OCI-LY1 (cell line): ENCODE measurements at regions not wholly inside any gene's neighbourhood (a gene's known extent, or its start where the extent isn't known, plus 50 kb on each side); places are given as distances from the start of the nearest gene placed in this dataset.
"Not testable (repeated sequence)": the region's sequence is repeated elsewhere in the genome, so short reads cannot be mapped to it uniquely, and the experiment has no call there.

Source experiments
- H2AFZ ChIP-seq: fragments of 200-600 bp; sonication (generic), shearing (Covaris generic); 2 replicates; pipeline ENCODE4 v1.6.0; 2014; ENCODE audit warnings: antibody characterized with exemption, mild to moderate bottlenecking, low read length
- H3F3A ChIP-seq: fragments of 200-600 bp; sonication (generic), shearing (Covaris generic); 2 replicates; pipeline ENCODE4 v1.6.0; 2014; ENCODE audit warnings: mild to moderate bottlenecking, antibody characterized with exemption, low read length, moderate library complexity; ENCODE audit not compliant: insufficient read depth
- H3K27ac ChIP-seq: fragments of 200-600 bp; sonication (generic); 2 replicates; pipeline ENCODE4 v1.5.1; 2014; ENCODE audit warnings: low read length, mixed run types, mild to moderate bottlenecking, low read depth; ENCODE audit not compliant: poor library complexity, severe bottlenecking
- H3K27me3 ChIP-seq: fragments of 200-600 bp; sonication (generic); 2 replicates; pipeline ENCODE4 v1.6.0; 2014; ENCODE audit warnings: antibody characterized with exemption, mild to moderate bottlenecking, low read length, moderate library complexity; ENCODE audit not compliant: insufficient read depth
- H3K36me3 ChIP-seq: fragments of 200-600 bp; sonication (generic); 2 replicates; pipeline ENCODE4 v1.6.1; 2014; ENCODE audit warnings: mild to moderate bottlenecking, antibody characterized with exemption, low read length, moderate library complexity, mixed read lengths; ENCODE audit not compliant: insufficient read depth
- H3K4me1 ChIP-seq: fragments of 200-600 bp; sonication (generic); 2 replicates; pipeline ENCODE4 v1.5.1; 2014; ENCODE audit warnings: mild to moderate bottlenecking, low read length, moderate library complexity; ENCODE audit not compliant: insufficient read depth, severe bottlenecking
- H3K4me2 ChIP-seq: fragments of 200-600 bp; sonication (generic), shearing (Covaris generic); 2 replicates; pipeline ENCODE4 v1.6.1; 2014; ENCODE audit warnings: low read length
- H3K4me3 ChIP-seq: fragments of 200-600 bp; sonication (generic); 2 replicates; pipeline ENCODE4 v1.5.1; 2014; ENCODE audit warnings: low read length, low read depth, mild to moderate bottlenecking, mixed read lengths; ENCODE audit not compliant: poor library complexity, severe bottlenecking
- H3K79me2 ChIP-seq: fragments of 200-600 bp; shearing (Covaris generic); 2 replicates; pipeline ENCODE4 v1.6.1; 2016; ENCODE audit warnings: mixed run types, low read length, mixed read lengths; ENCODE audit not compliant: insufficient read depth
- H3K9ac ChIP-seq: fragments of 200-600 bp; sonication (generic), shearing (Covaris generic); 2 replicates; pipeline ENCODE4 v1.6.1; 2014; ENCODE audit warnings: mild to moderate bottlenecking, low read length, mixed read lengths
- H3K9me2 ChIP-seq: fragments of 200-600 bp; sonication (generic), shearing (Covaris generic); 2 replicates; pipeline ENCODE4 v1.6.1; 2014; ENCODE audit warnings: low read depth, mild to moderate bottlenecking, low read length, mixed read lengths
- H3K9me3 ChIP-seq: fragments of 200-600 bp; shearing (Covaris generic); 2 replicates; pipeline ENCODE4 v1.6.1; 2014; ENCODE audit warnings: low read length, mixed read lengths
- H4K20me1 ChIP-seq: fragments of 200-600 bp; sonication (generic), shearing (Covaris generic); 2 replicates; pipeline ENCODE4 v1.6.0; 2016; ENCODE audit warnings: mild to moderate bottlenecking, low read length; ENCODE audit not compliant: insufficient read depth
- EZH2 ChIP-seq: fragments of 200-600 bp; sonication (generic), shearing (Covaris generic); IDR thresholded peaks from 2 replicates; pipeline ENCODE4 v1.8.0; 2017; ENCODE audit warnings: borderline replicate concordance, mixed run types, mild to moderate bottlenecking, antibody characterized with exemption, low read length, moderate library complexity, mixed read lengths
- TF ChIP-seq, protein P1 (sequence below): fragments of 200-600 bp; sonication (generic), shearing (Covaris generic); IDR thresholded peaks from 2 replicates; pipeline ENCODE4 v1.5.1; 2017; ENCODE audit warnings: mild to moderate bottlenecking, antibody characterized with exemption, low read length, moderate library complexity, mixed read lengths

DNA sequence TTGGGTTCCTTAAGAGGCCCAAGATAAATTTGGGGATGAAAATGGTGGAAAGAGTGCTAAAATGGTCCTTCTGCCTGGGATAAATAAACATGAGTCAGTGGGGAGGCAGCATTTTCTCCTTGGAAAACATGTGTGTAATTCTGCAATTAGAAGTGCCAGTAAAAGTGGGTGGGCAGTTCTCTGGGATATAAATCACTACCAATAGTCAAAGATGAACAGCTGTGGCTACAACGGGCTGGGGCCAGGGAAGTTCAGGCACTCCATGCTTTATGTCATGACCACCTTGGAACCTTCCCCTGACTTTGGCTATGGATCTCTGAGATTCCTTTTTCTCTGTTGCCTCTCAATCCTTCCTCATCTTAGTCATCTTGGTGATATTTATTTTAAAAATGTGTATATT is 56.5 kb upstream of the CYRIA start:
- Histone ChIP-seq H3K4me2 (no peak overlapping the region), H3K36me3 (no peaks in the 10 kb centered on the region), H3K27me3 (no peaks in the 10 kb centered on the region), H3K9ac (no peak overlapping the region), H2AFZ (no peak overlapping the region), H3F3A (no peaks in the 10 kb centered on the region), H3K9me3 (no peaks in the 10 kb centered on the region), H3K79me2 (no peaks in the 10 kb centered on the region), H3K27ac (no peak overlapping the region), H3K4me1 (peaks cover 26% of the 10 kb centered on the region), H3K4me3 (no peak overlapping the region), H3K9me2 (no peaks in the 10 kb centered on the region), H4K20me1 (no peaks in the 10 kb centered on the region)
- TF ChIP-seq EZH2 = no peak
- TF ChIP-seq, protein P1, sequence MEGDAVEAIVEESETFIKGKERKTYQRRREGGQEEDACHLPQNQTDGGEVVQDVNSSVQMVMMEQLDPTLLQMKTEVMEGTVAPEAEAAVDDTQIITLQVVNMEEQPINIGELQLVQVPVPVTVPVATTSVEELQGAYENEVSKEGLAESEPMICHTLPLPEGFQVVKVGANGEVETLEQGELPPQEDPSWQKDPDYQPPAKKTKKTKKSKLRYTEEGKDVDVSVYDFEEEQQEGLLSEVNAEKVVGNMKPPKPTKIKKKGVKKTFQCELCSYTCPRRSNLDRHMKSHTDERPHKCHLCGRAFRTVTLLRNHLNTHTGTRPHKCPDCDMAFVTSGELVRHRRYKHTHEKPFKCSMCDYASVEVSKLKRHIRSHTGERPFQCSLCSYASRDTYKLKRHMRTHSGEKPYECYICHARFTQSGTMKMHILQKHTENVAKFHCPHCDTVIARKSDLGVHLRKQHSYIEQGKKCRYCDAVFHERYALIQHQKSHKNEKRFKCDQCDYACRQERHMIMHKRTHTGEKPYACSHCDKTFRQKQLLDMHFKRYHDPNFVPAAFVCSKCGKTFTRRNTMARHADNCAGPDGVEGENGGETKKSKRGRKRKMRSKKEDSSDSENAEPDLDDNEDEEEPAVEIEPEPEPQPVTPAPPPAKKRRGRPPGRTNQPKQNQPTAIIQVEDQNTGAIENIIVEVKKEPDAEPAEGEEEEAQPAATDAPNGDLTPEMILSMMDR = no peak

- not testable (repeated sequence) for H3K9me2 ChIP-seq, H3K36me3 ChIP-seq, H3F3A ChIP-seq, H4K20me1 ChIP-seq, H2AFZ ChIP-seq, H3K9ac ChIP-seq, H3K4me2 ChIP-seq, H3K27ac ChIP-seq, H3K4me3 ChIP-seq, H3K9me3 ChIP-seq, H3K27me3 ChIP-seq, H3K79me2 ChIP-seq
- H3K4me1 ChIP-seq = peaks cover 26% of the 10 kb centered on the region
These were observed 55.9 kb upstream of the CYRIA start for GRCh38 chr2:16721529-16721928.

DNA sequence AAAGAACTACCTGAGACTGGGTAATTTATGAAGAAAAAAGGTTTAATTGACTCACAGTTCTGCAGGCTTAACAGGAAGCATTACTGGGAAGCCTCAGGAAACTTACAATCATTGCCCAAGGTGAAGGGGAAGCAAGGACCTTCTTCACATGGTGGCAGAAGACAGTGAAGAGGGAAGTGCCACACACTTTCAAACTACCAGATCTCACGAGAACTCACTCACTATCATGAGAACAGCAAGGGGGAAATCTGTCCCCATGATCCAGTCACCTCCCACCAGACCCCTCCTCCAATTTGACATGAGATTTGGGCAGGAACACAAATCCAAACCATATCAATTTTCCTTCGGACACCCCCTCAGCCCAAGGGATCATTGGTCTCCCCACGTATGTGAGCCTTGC is 55.1 kb upstream of the CYRIA start:
- not testable (repeated sequence) for H4K20me1 ChIP-seq, H3K27ac ChIP-seq, H3K79me2 ChIP-seq, H3F3A ChIP-seq, H3K4me2 ChIP-seq, H3K27me3 ChIP-seq, H3K9me3 ChIP-seq, H3K9ac ChIP-seq, H2AFZ ChIP-seq, H3K36me3 ChIP-seq, H3K9me2 ChIP-seq, H3K4me3 ChIP-seq
- H3K4me1 ChIP-seq = peaks cover 26% of the 10 kb centered on the region

DNA sequence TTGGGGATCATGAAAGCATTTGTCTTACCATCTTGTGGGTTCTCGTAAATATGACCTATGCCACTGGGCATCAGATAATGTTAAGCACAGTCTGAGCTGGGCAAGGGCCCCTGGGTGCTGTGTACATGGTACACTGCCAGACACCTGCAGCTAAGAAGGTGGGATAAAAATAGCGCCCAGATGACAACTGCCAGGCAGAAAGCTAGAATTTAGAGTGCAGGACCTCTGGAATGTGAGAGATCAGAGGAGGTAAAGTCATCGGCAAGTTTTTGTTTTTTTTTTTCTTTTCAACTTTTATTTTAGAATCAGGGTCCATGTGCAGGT is 53.8 kb upstream of the CYRIA start:
- Histone ChIP-seq H3K4me1 (peaks cover 29% of the 10 kb centered on the region), H4K20me1 (no peaks in the 10 kb centered on the region), H3K4me3 (no peak overlapping the region), H2AFZ (no peak overlapping the region), H3K9ac (no peak overlapping the region), H3K27ac (no peak overlapping the region), H3K79me2 (no peaks in the 10 kb centered on the region), H3K36me3 (no peaks in the 10 kb centered on the region), H3K27me3 (no peaks in the 10 kb centered on the region), H3K4me2 (no peak overlapping the region), H3K9me3 (no peaks in the 10 kb centered on the region), H3K9me2 (no peaks in the 10 kb centered on the region), H3F3A (no peaks in the 10 kb centered on the region)
- TF ChIP-seq, protein P1 = no peak
- TF ChIP-seq EZH2 = no peak
